Astrocyte of the spinal cord (primary cell): ENCODE measurements at regions not wholly inside any gene's neighbourhood (a gene's known extent, or its start where the extent isn't known, plus 50 kb on each side); places are given as distances from the start of the nearest gene placed in this dataset.

ENCODE experiments used
- DNase-seq: peaks from one replicate; pipeline ENCODE4 v3.0.0; 2011; ENCODE audit warnings: low read depth, low spot score
- H3K4me3 ChIP-seq: 2 replicates; pipeline ENCODE4 v1.5.1; 2011; ENCODE audit warnings: low read depth, mild to moderate bottlenecking, low read length, moderate library complexity
- in situ Hi-C: cut with HindIII; loops from 2 replicates; pipeline ENCODE4 v1.10.0; 2017; ENCODE audit warnings: low sequenced_read_pairs
- TF ChIP-seq, protein P1 (sequence below): IDR thresholded peaks from 2 replicates; pipeline ENCODE4 v1.5.1; 2012; ENCODE audit warnings: low read depth, mild to moderate bottlenecking, low read length, inconsistent platforms

- TF ChIP-seq, protein P1, sequence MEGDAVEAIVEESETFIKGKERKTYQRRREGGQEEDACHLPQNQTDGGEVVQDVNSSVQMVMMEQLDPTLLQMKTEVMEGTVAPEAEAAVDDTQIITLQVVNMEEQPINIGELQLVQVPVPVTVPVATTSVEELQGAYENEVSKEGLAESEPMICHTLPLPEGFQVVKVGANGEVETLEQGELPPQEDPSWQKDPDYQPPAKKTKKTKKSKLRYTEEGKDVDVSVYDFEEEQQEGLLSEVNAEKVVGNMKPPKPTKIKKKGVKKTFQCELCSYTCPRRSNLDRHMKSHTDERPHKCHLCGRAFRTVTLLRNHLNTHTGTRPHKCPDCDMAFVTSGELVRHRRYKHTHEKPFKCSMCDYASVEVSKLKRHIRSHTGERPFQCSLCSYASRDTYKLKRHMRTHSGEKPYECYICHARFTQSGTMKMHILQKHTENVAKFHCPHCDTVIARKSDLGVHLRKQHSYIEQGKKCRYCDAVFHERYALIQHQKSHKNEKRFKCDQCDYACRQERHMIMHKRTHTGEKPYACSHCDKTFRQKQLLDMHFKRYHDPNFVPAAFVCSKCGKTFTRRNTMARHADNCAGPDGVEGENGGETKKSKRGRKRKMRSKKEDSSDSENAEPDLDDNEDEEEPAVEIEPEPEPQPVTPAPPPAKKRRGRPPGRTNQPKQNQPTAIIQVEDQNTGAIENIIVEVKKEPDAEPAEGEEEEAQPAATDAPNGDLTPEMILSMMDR = no peak
- DNase-seq = peak; percentile 84
- in situ Hi-C loops = no loop called here
- H3K4me3 ChIP-seq = no peak overlapping the region
Measured at GRCh38 chr12:92602476-92602875, 100.3 kb upstream of the PLEKHG7 start.

DNA sequence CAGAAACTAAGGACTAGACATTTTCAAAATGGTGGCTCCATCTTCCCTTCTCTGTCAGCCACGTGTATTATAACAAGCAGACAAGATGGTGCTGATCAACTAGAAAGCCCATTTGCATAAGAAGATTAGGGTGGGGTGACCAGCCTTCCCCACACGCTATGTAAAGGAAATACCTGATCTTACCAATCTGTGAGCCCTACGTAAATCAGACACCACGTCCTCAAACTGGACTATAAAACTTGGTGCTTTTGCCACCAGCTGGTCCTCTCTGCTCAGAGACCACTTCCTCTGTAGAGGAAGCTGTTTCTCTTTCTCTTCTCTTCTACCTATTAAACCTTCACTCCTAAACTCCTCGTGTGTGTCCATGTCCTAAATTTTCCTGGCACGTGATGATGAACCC is 101.1 kb upstream of the PLEKHG7 start:
- TF ChIP-seq, protein P1 = no peak
- in situ Hi-C loops = no loop called here

DNA sequence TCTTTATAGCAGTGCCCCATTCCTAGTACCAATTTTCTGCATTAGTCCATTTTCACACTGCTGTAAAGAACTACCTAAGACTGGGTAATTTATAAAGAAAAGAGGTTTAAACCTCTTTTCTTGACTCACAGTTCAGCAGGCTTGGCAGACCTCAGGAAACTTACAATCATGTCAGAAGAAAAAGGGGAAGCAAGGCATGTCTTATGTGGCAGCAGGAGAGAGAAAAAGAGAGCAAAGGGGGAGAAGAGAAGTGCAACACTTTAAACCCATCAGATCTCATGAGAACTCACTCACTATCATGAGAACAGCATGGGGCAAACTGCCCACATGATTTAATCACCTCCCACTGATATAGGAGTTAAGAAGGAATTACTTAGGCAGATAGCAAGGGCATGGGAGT is 101.6 kb upstream of the PLEKHG7 start:
- no peak for DNase-seq
- H3K4me3 ChIP-seq = no peak overlapping the region
- TF ChIP-seq, protein P1 = no peak
- in situ Hi-C loops = no loop called here

More for the DNA sequence above, 101.1 kb upstream of the PLEKHG7 start:
- H3K4me3 ChIP-seq = no peak overlapping the region
- DNase-seq = no peak

- no peak for DNase-seq
- no peak overlapping the region for H3K4me3 ChIP-seq
- TF ChIP-seq, protein P1 = no peak
- in situ Hi-C loops = no loop called here
Measured at GRCh38 chr12:92600052-92600451, 102.7 kb upstream of the PLEKHG7 start.

DNA sequence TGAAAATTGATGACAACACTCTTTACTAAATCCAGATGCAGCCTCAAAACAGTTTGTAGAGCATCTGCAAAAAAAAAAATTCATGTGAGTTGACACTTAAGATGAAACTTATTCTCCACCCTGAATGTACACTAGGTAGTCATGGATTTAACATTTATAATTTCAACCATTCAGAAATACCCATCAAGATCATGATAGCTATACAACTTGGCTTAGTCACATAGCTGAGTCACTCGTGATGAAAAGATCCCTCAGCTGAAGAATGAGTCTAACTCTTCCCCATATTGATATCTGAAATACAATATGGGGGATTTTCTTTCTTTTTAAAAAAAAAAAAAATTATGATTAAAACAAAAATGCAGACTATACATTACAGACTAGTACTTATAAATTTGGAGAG is 104.8 kb upstream of the PLEKHG7 start:
- H3K4me3 ChIP-seq = no peak overlapping the region
- in situ Hi-C loops = no loop called here
- TF ChIP-seq, protein P1 = no peak
- peak; percentile 59 for DNase-seq

DNA sequence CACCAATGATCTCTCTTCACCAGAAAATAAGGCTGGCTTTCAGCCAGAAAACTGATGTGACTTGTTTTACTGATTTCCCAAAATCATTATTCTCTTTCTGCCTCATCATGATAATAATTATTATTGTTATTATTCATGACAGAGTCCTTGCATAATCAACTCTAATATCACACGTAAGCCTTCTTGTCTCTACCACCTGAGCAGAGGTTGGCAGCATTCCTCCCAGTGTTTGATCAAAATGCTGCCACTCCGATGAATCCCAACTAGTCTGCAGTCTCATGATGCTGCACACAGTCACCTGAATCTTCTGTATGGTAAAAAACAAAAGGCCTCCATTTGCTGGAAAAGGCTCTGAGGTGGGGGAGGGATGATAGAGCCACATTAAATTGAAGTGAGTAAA is 105.7 kb upstream of the PLEKHG7 start:
- in situ Hi-C loops = no loop called here
- no peak for DNase-seq
- TF ChIP-seq, protein P1 = no peak

GRCh38 chr12:92596383-92596782 is 106.4 kb upstream of the PLEKHG7 start:
- peak; percentile 51 for DNase-seq
- no peak overlapping the region for H3K4me3 ChIP-seq
- TF ChIP-seq, protein P1 = no peak
- in situ Hi-C loops = no loop called here

More for the DNA sequence above, 105.7 kb upstream of the PLEKHG7 start:
- H3K4me3 ChIP-seq = no peak overlapping the region
